ENCODE measurements at regions not wholly inside any gene's neighbourhood (a gene's known extent, or its start where the extent isn't known, plus 50 kb on each side); places are given as distances from the start of the nearest gene placed in this dataset.
"Not testable (repeated sequence)": the region's sequence is repeated elsewhere in the genome, so short reads cannot be mapped to it uniquely, and the experiment has no call there.

DNA sequence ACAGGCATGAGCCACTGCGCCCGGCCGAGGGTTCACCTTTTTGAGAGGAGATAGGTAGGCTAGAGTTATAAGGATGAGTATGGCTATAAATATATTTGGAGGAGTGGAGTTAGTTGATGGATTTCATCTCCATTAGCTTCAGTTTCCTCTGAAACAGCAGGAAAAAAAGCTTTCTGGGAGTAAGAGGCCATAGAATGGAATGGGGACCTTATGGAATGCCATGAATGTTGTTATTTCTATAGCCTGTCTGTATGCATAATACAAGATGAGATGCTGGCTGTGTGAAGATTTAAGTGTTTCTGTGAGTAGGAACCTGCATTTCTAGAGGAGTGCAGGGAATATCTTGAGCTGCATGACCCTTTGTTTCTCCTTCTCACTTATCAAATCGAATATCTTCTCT lies 114.9 kb upstream of the ARX start:
- DNase-seq: no peak

DNA sequence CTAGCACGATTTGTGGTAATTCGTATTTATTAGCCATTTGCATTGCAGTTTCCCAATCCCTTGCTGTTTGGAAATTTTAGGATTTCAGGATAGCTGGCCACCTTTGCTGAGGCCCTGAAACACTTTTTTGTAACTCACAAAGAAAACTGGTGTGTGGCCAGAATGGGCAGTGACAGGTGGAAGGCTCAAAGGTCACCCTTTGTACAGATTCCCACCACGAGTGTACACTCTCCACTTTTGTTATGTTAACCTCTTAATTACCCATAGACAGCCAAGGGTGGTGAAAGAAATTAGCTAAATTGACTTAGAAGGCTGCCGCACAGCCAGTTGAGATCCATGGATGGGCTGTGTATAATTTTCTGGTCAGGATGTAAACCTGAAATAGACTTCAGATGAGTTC lies 109.7 kb upstream of the ARX start:
- DNase-seq: no peak

DNA sequence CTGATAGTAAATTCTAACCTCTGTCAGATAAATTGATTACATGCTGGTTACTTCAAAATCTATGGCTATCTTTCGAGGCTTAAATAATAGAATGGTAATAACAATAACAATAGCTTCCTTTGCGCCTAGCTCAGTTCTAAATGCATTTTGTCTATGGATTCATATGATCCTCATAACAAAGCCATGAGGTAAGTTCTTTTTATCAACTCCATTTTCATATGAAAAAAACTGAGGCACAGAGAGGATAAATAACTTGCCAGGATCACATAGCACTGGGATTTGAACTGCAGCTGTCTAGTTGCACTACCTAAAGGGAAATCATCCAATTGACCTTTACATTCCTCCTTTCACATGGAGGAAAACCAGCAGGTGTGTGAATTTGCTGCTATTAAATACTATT lies 108.6 kb upstream of the ARX start:
- DNase-seq: no peak

DNA sequence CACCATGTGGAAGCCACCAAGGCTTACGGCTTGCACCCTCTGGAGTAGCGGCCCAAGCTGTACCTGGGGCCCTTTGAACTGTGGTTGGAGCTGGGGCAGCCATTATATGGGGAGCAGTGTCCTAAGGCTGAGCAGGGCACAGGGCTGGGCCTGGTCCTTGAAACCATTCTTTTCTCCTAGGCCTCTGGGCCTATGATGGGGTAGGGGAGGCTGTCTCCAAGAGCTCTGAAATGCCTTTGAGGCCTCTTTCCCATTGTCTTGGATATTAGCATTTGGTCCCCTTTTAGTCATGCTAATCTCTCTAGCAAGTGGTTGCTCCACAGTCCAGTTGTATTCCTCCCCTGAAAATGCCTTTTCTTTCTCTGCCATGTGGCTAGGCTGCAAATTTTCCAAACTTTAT lies 96.4 kb upstream of the ARX start:
- DNase-seq: no peak

DNA sequence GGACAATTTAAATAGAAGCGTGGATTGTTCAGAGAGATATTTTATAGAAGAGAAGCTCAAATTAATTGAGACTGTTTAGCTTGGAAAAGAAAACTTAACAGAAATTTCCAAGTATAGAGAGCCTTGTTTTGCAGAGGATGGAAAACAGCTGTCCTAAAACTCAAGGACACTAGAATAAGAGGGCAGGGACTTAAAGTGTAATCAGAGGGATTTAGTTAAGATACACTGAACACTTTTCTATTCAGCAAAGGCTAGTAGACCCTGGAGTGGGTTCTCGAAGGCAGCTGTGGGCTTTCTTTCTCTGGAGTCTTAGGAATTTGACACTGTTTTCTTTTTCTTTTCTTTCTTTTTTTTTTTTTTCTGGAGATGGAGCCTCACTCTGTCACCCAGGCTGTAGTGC lies 92.7 kb upstream of the ARX start:
- DNase-seq: no peak

DNA sequence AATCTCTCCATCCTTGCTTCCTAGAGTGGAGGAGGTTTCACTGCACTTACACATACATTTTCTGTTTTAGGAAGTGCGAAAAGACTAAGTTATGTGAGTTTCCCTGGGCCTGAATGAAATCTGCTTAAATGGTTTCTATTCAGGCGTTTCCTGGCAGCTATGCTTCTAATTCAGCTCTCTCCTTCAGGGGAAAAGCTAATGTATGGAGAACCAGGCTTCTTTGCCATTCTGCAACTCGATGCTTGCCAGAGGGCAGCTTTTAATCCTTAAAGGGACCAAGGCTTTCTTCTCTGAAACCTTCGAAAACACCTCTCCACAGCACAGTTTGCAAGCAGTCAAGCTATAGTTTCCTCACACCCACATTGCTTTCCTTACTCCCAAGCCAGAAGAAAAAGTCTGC lies 89.5 kb upstream of the ARX start:
- no peak for DNase-seq

DNA sequence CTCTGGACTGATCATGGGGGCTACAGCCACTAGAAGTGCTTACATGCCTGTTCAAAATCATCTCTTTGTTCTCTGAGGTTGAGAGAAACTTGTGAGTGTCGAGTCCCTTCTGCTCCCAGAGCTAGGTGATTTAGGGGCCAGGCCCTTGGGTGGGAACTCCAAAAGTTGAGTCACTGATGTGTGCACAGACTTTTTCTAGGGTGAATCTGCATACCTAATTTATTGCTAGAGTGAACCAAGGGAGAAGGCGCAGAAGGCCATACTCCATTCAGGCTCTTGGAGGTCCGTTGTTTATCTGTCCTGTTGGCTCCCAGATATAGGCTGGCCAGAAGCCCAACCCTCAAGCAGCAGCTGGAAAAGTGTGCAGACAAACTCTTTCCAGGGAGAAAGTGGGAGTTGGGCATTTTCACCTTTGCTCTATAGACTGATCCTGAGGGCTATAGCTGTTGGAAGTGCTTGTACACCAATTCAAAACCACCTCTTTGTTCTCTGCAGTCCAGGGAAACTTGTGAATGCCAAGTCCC lies 80.8 kb upstream of the ARX start:
- DNase-seq: no peak

DNA sequence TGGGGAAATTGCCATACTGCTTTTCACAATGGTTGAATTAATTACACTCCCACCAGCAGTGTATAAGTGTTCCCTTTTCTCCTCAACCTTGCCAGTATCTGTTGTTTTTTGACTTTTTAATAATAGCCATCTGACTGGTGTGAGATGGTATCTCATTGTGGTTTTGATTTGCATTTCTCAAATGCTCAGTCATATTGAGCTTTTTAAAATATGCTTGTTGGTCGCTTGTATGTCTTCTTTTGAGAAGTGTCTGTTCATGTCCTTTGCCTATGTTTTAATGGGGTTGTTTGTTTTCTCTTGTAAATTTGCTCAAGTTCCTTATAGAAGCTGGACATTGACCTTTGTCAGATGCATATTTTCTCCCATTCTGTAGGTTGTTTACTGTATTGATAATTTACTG lies 75.4 kb upstream of the ARX start:
- DNase-seq: not testable (repeated sequence)

DNA sequence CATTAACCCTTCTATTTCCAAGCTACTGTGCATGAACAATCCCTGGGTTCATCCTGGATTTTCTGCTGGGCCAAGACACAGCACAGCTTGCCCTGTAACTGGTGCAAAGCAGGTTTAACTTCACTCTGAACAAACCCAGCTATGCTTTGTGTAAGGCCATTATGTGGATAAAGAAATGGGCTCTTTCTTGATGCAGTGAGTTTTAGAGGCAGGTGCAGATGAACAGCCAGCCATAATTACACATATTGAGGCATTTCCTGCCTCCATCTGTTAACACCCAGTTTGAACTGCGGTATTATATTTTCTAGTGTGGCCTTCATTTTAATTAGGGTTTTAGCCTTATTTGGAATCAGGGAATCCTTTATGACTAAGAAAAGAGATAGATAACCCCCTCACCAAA lies 68.7 kb upstream of the ARX start:
- no peak for DNase-seq

DNA sequence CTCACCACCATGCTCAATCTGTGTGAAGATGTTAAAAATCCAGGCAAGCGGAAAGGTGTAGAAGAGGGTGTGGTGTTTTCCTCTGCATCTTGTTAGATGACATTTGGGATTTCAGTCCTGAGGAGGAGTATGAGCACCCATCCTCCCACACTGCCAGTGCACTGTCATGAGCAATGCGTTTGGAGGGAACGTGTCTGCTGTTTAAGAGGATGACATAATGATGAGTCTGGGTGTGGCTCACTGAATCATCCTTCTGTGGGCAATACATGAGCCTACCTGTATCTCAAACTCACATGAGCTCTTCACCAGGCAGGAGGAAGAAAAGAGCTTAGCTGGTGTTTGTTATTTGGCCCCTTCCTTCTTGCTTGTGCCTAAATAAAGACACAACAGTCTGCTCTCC lies 67.9 kb upstream of the ARX start:
- no peak for DNase-seq

DNA sequence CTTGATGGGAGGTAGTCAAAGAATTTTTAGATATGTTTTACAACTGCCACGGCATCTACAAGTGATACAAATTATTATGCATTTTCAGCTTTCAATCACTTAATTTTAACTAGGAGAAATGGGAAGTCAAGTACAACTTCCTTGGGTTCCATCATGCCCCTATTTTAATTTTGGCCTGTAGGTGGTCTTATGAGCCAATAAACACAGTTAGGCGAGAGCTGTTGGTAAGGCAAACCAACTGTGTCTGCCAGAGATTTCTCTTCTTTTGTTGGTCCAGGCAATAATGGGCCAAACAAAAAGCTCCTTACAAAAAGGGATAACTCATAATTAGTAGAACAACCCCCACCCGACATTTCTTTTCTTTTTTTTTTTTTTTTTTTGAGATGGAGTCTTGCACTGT lies 63.3 kb upstream of the ARX start:
- DNase-seq: no peak

DNA sequence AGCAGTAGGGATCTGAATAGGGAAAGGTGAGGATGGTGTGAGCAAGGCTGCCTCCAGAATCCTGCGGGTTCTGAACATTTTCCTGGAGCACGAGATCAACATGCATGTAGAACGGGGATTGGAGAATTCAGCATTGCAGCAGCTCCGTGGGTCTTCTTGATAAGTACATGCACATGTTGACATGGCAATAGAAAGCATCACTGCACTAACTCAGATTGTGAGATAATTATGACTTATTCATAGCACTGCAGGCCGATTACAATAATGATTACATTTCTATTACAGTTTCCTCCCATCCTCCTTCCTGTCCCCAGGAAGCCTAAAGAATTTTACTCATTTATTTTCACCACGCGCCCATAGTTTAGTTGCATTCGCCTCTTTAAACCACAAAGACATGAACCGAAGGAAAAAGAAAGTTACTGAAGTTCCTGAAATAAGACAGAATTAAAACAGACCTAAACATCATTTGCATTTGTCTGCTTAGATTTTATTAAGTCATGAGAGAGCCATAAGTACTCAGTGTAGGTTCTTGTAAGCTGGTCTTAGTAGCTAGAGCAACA lies 61.3 kb upstream of the ARX start:
- no peak for DNase-seq

DNA sequence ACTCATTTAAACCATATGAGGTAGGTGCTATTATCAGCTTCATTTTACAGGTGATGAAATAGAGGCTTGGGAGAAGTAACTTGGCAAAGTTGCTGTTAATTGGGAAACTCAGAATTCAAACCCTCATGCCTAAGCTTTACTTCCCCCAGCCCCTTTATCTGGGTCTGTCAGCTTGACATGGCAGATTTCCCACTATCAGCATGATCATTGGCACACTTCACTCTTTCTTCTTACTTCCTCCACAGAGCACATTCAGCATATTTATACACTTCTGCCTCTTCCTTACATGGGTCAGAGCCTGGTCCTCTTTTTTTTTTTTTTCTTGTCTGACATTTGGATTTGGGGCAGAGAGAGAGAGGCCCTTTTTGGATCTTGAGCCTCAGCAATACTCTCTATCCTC lies 56.5 kb upstream of the ARX start:
- DNase-seq: no peak

DNA sequence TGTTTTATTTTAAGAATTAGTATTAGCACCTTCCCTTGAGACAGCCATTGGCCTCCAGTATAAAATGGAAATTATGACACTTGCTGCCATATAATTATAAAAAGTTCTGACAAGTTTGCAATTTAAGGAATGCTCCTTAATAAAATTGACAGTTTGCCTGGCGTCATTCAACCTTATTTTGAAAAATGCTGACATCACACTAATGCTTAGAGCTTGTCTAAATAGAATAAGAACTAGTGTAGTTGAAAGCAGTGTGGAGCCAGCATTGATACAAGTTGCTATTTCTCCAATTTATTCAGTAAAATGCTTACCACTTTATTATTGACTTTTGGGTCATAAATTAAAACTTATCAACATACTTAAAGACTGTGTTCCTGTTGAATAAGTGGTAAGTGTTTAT lies 54.3 kb upstream of the ARX start:
- no peak for DNase-seq

DNA sequence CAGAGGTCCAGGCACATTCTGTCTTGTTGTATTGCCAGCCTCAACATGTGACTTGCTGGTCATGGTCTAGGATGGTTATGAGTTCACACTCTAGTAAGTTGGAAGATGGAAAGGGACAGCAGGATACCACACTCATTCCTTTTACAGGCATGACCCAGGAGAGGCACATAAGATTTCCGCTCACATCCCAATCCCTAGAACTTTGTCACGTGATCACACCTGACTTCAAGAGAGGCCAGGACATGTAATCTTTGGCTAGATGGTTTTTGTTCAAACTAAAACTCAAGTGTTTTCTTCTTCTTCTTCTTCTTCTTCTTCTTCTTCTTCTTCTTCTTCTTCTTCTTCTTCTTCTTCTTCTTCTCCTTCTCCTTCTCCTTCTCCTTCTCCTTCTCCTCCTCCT lies 53.4 kb upstream of the ARX start:
- no peak for DNase-seq

DNA sequence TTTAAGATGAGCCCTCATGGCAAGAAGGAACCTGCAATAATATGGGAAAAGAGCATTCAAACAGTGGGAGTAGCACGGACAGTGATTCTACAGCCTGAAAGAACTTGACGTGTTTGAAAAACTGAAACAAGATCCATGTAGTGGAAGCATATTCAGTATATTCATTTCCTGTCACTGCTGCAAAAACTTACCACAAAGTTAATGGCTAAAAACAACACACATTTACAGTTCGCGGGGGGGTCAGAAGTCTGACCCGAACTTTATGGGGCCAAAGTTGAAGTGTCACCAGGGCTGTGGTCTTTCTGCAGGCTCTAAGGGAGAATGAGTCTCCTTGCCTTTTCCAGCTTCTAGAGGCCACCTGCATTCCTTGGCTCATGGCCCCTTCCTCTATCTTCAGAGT lies 52.6 kb upstream of the ARX start:
- no peak for DNase-seq

DNA sequence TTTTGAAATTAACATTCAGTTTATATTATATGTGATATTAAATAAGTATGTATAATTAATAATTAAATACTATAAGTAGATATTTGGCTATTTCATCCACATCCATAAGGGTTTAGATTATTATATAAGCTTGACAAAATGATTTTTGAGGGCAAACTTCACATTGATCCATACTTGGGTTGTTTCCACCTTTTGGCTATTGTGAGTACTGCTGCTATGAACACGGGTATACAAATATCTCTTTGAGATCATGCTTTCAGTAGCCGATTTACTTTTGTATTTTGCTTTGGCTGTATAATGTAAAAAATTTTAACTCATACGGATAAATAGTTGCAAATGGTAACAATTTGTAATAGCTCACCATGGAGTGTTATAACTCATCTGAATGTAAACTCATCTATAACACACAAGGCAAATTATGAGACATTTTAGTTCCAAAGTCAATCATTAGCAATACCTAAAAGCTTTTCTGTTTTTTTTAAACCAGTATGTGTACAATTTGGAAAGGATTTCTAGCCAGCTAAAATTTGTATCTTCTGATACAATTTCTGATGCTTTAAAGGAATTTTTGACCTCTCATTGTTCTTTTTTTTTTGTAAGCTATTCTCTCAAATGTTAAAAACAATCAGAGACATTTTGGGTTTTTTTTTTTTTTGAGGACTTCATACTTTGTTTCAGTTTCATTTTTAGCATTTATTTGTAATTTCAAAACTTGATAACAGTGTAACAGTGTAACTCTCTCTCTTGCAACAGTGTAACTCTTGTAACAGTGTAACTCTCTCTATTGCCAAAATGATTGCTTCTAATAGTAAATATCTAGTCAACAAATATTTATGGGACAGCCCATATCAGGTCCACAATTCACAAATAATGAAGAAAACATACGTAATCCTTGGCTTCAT lies 51.8 kb upstream of the ARX start:
- DNase-seq: no peak

DNA sequence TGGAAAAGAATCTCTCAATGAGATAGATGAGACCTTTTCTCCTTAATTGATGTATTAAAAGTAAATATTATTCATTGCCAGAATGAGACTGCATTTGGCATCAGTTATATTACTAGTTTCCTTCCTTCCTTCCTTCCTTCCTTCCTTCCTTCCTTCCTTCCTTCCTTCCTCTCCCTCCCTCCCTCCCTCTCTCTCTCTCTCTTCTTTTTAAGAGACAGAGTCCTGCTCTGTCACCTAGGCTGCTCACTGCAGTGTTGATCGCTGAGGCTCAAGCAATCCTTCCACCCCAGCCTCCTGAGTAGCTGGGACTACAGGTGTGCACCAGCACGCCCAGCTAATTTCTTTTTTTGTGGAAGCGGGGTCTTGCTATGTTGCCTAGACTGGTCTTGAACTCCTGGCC lies 50.4 kb upstream of the ARX start:
- no peak for DNase-seq

Measured in eye (tissue), 1 donor.